Left lung (tissue), 4 donors: ENCODE measurements at regions not wholly inside any gene's neighbourhood (a gene's known extent, or its start where the extent isn't known, plus 50 kb on each side); places are given as distances from the start of the nearest gene placed in this dataset.

Experiments used
- ATAC-seq: fragments of 200-7000 bp; cut with Tn5 transposase; one replicate; pipeline ENCODE4 v1.9.1; 2020; ENCODE audit warnings: moderate library complexity
- DNase-seq, 4 donors: peaks; one replicate each; pipeline ENCODE4 v3.0.0-alpha.2; 2013 to 2020
- H3K27ac ChIP-seq, 2 donors: fragments of 200-600 bp; sonication (generic) in 1 of 2; one replicate each; pipeline versions ENCODE4 v1.5.0 to v1.8.0; 2020 to 2021
- H3K27me3 ChIP-seq, 2 donors: fragments of 200-600 bp; sonication (generic) in 1 of 2; one replicate each; pipeline versions ENCODE4 v1.5.0 to v1.8.0; 2020 to 2021
- H3K36me3 ChIP-seq, 2 donors: fragments of 200-600 bp; sonication (generic) in 1 of 2; one replicate each; pipeline versions ENCODE4 v1.5.0 to v1.8.0; 2020 to 2021
- H3K4me1 ChIP-seq, 2 donors: fragments of 200-600 bp; one replicate each; pipeline ENCODE4 v1.8.0; 2021
- H3K4me3 ChIP-seq, 2 donors: fragments of 200-600 bp; sonication (generic) in 1 of 2; one replicate each; pipeline versions ENCODE4 v1.5.0 to v1.8.0; 2020 to 2021; ENCODE audit warnings: mild to moderate bottlenecking in 1 of 2
- H3K9me3 ChIP-seq, 2 donors: fragments of 200-600 bp; sonication (generic) in 1 of 2; one replicate each; pipeline versions ENCODE4 v1.5.0 to v1.8.0; 2020 to 2021
- CTCF ChIP-seq, 2 donors: fragments of 200-600 bp; sonication (generic) in 1 of 2; IDR thresholded peaks; one replicate each; pipeline versions ENCODE4 v1.5.0 to v1.8.0; 2021; ENCODE audit warnings: antibody characterized with exemption in 2 of 2
- intact Hi-C, 2 donors: fragments of 100-400 bp; cut with DNase I; formaldehyde crosslinking; loops; one replicate each; pipeline versions ENCODE4 v1.11.2 to v1.14.2; 2022
- donor health status: DM: no; HTN: yes; CAD: no.
- donor health status: DM: no; HTN: no; CAD: no.

GRCh38 chr1:189644970-189645369 lies 832.7 kb downstream of the BRINP3 start:
- no peak overlapping the region for H3K4me3 ChIP-seq
- DNase-seq (no peak), ATAC-seq (no peak)
- H3K36me3 ChIP-seq = no peaks in the 10 kb centered on the region
- no peak for TF ChIP-seq CTCF (IDR thresholded peaks at IDR 0.05)
- no peaks in the 10 kb centered on the region for H3K27me3 ChIP-seq
- no peaks in the 10 kb centered on the region for H3K4me1 ChIP-seq
- peaks cover 0 to 2% of the 10 kb centered on the region in 2 donors for H3K9me3 ChIP-seq
- no peak overlapping the region for H3K27ac ChIP-seq
- intact Hi-C loops = no loop called here

- no peak for TF ChIP-seq CTCF (IDR thresholded peaks at IDR 0.05)
- Histone ChIP-seq H3K27me3 (no peaks in the 10 kb centered on the region), H3K4me3 (no peak overlapping the region), H3K27ac (no peak overlapping the region), H3K4me1 (no peaks in the 10 kb centered on the region), H3K36me3 (no peaks in the 10 kb centered on the region), H3K9me3 (peaks cover 0 to 2% of the 10 kb centered on the region in 2 donors)
- DNase-seq = no peak
- no peak for ATAC-seq
- intact Hi-C loops = no loop called here
These were observed 831.6 kb downstream of the BRINP3 start for GRCh38 chr1:189646066-189646465.

- DNase-seq (no peak), ATAC-seq (no peak)
- Histone ChIP-seq H3K27me3 (no peaks in the 10 kb centered on the region), H3K4me3 (no peak overlapping the region), H3K9me3 (no peaks in the 10 kb centered on the region), H3K36me3 (no peaks in the 10 kb centered on the region), H3K27ac (no peak overlapping the region), H3K4me1 (no peaks in the 10 kb centered on the region)
- no peak for TF ChIP-seq CTCF (IDR thresholded peaks at IDR 0.05)
- intact Hi-C loops = no loop called here
These were observed 822.8 kb downstream of the BRINP3 start for GRCh38 chr1:189654906-189655305.

- no peak for TF ChIP-seq CTCF (IDR thresholded peaks at IDR 0.05)
- Histone ChIP-seq H3K9me3 (no peaks in the 10 kb centered on the region), H3K27ac (no peak overlapping the region), H3K4me1 (no peaks in the 10 kb centered on the region), H3K4me3 (no peak overlapping the region), H3K36me3 (no peaks in the 10 kb centered on the region), H3K27me3 (no peaks in the 10 kb centered on the region)
- ATAC-seq (no peak), DNase-seq (no peak)
- intact Hi-C loops = no loop called here
These were observed 820.8 kb downstream of the BRINP3 start for GRCh38 chr1:189656628-189657530.

- Histone ChIP-seq H3K27ac (no peak overlapping the region), H3K4me3 (no peak overlapping the region), H3K27me3 (no peaks in the 10 kb centered on the region), H3K9me3 (no peaks in the 10 kb centered on the region), H3K36me3 (no peaks in the 10 kb centered on the region), H3K4me1 (no peaks in the 10 kb centered on the region)
- intact Hi-C loops = no loop called here
- ATAC-seq (no peak), DNase-seq (no peak)
- TF ChIP-seq CTCF (IDR thresholded peaks at IDR 0.05) = no peak
These were observed 819.9 kb downstream of the BRINP3 start for GRCh38 chr1:189657715-189658114.
